SK-N-DZ (cell line): ENCODE measurements at regions not wholly inside any gene's neighbourhood (a gene's known extent, or its start where the extent isn't known, plus 50 kb on each side); places are given as distances from the start of the nearest gene placed in this dataset.
"Not testable (repeated sequence)": the region's sequence is repeated elsewhere in the genome, so short reads cannot be mapped to it uniquely, and the experiment has no call there.

ENCODE experiments used
- DNase-seq: peaks from one replicate; pipeline ENCODE4 v3.0.0-alpha.2; 2015; ENCODE audit warnings: low spot score

DNA sequence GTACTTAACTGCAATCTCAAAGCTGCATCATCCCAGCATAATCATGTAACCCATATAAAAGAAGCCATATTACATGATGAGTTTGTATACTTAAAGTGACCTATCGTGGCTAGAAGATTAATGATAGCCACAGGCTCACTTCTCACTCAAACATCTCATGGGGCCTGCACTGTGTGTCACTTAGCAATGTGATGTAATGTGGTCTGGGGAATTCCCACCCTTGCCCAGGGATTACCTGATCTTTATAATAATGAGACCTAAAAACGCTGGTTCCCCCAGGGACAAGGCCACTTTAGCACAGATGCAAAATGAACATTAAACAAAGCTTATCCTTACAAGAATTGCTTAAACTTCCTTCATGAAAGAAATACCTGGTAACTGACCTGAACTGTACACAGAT, 427.1 kb upstream of the CNTNAP5 start:
- no peak for DNase-seq

DNA sequence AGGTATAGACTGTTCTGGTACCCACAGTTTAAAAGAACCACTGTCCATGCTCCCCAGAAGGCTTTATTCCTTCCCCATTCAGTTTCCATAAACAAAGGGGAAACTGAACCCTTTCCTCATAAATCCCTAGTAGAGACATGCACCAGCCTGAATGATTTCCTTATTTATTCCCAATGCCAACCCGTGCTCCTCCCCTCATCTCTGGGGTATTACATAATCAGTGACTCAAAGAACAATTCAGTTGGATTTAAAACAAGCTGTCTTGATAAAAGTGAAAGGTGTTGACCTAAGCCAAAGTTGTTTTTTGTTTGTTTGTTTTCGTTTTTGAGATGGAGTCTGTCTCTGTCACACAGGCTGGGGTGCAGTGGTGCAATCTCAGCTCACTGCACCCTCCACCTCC, 418.5 kb upstream of the CNTNAP5 start:
- no peak for DNase-seq

DNA sequence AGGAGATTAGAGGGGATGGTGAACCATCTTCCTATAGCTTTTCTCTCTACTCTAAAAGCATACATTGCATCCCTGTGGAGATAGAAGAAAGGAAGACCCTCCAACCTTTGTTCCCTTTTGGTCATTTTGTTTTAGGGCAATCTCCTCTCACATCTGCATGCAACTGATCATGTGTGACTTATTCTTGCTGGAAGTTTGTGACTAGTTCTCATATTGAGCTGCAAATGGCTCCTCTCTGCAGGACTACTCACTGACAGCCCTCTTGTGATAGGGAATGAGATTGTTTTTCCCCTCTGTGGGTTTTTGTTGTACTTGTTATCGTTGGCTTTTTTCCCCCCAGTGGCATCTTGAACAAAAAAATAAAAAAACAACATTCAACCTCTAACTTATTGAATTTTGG, 416.0 kb upstream of the CNTNAP5 start:
- no peak for DNase-seq

DNA sequence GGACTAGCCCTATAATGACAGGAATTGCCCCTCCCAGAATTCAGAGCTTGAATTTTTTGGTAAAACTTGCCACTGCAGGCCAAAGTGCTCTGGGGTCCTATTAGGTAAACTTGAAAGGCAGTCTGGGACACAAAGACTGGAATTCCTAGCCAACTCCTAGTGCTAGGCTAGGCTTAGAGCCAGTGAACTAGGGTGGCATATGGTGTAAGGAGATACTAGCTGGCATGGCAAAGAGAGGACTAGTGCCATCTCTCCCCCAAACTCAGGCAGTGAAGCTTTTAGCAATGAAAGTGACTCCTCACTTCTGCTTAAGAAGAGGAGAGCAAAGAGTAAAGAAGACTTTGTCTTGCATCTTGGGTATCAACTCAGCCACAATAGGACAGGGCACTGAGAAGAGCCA, 410.5 kb upstream of the CNTNAP5 start:
- no peak for DNase-seq

DNA sequence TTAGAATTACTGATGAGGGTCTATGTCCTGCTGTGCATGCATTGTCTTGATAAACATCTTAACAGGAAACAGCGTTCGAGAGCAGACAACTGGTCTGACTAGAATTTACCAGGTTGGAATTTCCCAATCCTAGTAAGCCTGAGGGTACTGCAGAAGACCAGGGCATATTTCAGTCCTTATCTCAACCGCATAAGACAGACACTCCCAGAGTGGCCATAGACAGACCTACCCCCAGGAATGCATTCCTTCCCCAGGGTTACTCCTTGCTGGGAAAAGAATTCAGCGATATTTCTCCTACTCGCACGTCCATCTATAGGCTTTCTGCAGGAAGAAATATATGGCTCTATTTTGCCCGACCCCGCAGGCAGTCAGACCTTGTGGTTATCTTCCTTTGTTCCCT, 406.4 kb upstream of the CNTNAP5 start:
- not testable (repeated sequence) for DNase-seq

DNA sequence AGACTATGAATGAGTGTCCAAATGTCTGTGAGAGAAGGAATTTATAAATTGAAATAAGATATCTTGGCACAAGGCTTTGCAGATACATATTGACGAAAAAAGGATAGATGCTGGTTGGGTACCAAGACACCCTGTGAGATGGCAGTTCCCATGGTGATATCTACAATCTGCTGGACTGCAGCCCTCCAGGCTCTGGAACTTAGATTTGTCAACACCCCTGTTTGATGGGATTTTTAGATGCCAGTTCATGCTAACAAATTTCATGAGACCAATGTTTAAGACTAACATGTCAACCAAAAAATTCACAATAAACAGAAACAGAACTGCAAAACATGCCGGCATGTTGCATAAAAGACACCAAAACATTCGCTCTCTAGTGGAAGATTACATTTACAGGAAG, 400.3 kb upstream of the CNTNAP5 start:
- no peak for DNase-seq

DNA sequence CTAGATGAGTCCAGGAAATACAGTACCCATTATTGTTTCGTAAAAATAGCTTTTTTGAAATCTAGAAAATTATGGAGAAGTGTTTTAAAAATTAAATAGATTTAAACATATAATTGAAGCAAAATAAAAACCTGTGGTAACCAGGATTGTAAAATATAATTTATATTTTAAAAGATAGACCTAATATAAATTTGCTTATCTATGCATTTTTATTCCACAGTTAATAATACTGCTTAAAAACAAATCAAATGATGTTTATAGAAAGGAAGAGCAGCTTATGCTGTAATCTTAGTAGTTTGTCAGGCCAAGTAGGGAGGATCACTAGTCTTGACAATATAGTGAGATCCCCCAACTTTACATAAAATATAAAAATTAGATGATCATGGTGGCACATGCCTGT, 388.9 kb upstream of the CNTNAP5 start:
- DNase-seq, result no peak

DNA sequence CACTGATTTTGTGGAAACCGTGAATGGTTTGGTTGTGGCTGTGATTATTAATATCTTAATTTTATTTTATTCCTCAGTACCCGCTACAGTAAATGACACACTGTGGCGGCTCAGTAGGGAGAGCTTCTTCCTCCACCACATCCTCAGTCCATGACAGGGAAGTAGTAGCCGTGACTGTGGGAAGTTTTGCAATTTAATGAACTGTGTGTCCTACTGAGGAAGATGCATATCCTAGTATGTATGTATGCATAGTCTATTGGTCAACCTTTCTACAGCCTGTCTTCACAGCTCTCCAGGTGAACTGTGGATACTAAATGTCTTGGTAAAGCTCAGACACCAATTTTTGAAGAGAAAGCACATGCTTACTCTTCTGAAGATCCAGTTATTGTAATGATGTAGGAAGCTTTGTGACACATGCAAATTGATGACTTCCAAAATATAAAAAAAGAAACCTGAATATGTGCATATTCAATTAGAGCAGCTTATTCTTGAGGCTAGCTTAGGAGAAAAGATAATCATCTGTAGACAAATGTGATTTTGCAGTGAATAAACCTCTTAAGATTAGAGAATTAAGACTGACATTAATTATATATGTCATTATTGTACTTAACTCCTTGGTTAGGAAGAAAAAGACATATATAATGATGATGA, 384.3 kb upstream of the CNTNAP5 start:
- DNase-seq, result no peak

DNA sequence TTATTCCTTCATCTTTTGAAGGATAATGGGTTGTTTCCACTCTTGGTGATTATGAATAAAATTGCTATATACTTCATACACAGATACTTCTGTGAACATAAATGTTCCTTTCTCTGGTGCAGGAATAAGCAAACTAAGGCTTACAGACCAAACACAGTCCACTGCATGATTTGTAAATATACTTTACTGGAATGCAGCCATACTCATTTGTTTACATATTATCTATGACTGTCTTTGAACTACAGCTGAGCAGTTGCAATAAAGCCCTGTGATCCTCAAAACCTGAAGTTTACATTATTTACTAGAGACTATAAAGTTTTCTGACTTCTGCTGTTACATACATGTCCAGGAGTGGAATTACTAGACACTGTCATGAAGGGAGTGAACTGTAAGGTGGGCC, 381.0 kb upstream of the CNTNAP5 start:
- no peak for DNase-seq

DNA sequence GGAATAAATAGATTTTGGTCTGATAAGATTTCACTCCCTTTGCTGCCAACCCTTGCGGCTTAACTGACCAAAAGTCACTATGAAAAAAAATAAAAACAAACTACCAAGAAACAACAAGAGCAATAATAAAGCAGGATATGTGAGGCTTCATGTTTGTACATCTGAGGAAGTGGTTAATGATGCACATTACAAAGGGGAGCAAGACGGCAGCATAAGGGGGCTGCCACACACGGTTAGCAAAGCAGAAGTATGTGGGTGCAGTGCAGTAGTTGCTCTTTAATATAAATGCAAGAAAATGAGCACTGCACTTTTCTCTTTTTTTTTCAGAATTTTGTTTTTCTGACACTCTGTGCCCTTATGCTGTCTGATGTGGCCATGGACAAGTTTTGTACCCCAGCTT, 377.1 kb upstream of the CNTNAP5 start:
- no peak for DNase-seq

DNA sequence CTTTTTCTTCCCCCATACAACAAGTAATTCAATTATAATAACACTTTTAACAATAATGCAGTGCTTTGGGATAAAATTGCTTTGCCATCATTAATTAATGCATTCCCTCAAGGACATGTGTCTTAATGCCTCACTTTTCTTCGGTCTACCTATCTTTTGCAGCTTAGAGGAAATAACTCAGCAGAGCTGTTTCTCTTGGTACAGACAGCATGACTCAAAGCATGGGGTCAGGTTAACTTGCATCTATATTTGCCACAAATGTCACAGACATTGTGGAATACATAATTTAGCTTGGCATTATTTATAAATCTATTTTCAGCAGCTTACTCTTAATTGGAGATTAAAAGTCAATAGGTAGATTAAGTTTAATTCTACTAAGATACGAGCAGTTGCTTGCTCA, 376.1 kb upstream of the CNTNAP5 start:
- no peak for DNase-seq

DNA sequence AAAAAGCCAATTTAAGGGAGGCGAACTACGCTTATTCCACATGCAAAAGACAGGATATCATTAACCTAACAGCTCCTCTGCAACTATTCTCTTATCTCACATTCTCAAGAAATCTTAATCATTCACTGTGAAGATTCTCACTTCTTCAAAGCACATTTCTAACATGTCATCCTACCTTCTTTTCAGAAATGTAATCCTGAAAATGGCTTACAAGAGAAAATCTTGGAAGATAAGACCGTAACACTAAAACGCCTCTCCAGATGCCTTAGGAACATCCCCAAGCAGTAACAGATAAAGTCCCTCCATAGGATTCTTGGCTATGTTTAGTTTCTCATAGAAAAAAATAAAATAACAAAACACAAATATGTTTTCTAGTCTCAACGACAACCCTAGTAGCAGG, 373.9 kb upstream of the CNTNAP5 start:
- DNase-seq, result no peak

DNA sequence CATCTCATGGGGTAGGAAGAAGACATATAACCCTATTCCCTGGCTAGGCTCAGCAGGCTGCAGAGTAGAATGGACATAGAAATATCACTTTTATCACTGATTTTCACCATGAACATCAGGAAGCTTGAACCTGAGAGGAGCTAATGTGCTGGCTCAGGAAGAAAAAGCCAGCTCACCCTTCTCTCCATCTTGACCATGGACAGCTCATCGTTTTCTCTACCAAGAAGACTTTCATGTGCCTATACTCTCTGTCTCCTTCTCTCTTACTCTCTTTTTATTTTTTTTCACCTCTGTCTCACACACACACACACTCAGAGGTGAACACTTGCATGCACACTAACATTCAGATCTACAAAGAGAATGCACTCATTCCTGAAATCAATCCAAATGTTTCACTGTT, 372.8 kb upstream of the CNTNAP5 start:
- no peak for DNase-seq

DNA sequence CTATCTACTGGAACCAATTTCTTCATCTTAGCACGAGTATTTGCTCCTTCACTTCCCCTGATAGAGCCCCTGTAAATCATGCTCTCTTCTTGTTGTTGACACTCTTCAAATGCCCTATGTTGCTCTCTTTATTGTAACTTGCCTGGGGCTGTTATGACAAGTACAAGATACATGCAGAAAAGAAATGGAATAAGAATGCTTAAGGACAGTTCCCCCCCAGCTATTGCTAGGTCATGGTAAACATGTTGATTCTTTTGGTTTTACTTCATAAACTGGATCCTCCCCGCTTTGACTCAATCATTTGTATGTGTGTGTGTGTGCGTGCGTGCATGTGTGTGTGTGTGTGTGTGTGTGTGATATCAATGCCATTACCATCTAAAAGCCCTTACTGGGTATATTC, 368.5 kb upstream of the CNTNAP5 start:
- no peak for DNase-seq

DNA sequence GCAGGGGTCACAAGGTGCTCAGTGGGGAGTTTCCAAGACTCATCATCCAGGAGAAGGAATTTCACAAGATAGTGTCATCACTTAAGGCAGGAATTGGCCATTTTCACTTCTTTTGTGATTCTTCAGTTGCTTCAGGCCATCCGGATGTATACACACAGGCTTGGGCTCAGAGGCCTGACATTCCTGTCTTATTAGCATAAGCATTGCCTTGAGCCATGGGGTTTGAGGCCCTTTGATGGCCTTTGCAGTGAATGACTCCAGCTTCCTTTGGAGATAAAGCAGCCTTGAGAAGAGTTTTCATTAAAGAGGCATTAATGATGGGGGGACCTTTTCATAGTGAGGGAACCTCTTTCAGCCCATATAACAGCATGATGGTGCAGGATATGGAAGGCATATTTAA, 366.0 kb upstream of the CNTNAP5 start:
- no peak for DNase-seq

DNA sequence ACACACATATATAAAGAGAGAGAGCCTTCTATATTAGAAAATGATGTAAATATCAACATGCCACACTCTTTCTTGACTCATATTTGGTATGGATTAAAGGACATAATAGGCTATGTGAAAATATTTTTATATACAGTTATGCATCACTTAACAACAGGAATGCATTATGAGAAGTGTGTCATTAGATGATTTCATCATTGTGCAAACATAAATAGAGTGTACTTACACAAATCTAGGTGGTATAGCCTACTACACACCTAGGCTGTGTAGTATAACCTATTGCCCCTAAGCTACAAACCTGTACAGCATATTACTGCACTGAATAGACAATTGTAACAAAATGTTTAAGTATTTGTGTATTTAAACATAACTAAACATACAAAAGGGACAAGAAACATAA, 354.8 kb upstream of the CNTNAP5 start:
- no peak for DNase-seq

DNA sequence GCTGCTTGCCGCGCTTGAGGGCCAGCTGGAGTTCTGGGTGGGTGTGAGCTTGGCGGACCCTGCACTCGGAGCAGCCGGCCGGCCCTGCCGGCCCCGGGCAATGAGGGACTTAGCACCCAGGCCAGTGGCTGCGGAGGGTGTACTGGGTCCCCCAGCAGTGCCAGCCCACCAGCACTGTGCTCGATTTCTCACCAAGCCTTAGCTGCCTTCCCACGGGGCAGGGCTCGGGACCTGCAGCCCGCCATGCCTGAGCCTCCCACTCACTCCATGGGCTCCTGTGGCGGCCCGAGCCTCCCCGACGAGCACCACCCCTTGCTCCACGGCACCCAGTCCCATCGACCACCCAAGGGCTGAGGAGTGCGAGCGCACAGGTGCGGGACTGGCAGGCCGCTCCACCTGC, 341.3 kb upstream of the CNTNAP5 start:
- DNase-seq, result not testable (repeated sequence)

DNA sequence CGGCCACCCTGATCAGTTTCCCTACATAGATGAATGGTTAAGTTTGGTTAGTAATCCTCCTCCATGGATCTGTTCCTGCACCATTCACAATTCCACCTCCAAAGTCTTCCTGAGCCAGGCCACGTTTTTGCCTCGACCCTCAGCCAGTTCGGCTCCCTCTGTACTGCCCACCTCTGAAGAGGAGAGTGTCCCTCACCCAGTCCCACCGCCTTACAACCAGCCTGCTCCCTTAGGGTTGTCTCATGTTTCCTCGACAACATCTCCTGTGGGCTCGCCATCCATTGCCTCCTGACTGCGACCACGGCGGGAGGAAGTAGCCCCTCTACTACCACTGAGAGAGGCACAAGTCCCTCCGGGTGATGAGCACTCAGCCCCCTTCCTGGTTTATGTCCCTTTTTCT, 338.0 kb upstream of the CNTNAP5 start:
- DNase-seq, result no peak

DNA sequence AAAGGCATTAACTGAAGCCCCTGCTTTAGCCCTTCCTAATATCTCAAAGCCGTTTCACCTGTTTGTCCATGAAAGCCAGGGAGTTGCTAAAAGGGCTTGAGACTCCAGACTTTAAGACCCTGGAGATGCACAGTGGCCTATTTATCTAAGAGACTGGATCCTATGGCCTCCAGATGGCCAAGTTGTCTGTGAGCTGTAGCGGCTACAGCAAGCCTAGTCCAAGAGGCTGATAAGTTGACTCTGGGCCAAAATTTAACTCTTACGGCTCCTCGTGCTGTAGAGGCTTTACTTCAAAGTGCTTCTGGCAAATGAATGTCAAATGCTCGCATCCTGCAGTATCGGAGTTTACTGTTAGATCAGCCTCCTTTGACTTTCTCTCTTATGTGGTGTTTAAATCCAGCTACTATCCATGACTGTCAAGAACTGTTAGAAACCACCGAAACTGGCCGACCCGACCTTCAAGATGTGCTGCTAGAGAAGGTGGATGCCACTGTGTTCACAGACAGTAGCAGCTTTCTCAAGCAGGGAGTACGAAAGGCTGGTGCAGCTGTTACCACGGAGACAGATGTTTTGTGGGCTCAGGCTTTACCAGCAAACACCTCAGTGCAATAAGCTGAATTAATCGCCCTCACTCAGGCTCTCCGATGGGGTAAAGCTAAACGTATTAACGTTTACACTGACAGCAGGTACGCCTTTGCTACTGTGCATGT, 336.7 kb upstream of the CNTNAP5 start:
- DNase-seq, result no peak

DNA sequence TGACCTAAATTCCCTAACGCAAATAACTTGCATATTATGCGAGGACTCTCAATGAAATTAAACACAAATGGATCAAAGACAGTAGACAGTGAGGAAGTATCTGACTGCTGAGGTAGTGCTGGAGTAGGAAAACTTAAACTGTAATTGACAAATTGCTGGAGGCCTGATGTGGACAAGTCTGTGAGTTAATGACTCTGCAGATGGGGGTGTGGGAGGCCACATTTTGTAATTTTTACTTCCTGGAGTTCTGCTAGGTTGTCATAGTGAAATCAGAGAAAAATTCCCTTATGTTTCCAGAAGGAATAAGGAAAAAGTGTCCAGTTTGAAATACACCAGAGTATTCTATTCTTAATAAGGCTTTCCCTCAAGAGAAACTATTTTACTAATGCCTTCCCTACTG, 333.0 kb upstream of the CNTNAP5 start:
- no peak for DNase-seq

DNA sequence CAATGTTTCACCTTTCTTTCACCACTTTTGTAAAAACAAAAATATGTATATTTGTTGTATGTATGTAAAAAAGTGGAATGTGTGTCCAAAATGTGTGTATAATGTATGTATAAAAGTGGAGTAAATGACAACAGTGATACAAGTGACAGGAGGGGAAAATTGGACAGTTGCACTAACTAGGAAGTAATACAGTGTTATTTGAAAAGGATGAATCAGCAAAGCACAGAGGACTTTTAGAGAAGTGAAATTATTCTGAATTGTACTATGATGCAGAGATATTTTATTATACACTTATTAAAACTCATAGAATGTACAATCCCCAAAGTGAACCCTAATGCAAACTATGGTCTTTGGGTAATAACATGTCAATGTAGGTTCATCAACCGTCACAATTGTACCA, 331.3 kb upstream of the CNTNAP5 start:
- DNase-seq, result no peak

DNA sequence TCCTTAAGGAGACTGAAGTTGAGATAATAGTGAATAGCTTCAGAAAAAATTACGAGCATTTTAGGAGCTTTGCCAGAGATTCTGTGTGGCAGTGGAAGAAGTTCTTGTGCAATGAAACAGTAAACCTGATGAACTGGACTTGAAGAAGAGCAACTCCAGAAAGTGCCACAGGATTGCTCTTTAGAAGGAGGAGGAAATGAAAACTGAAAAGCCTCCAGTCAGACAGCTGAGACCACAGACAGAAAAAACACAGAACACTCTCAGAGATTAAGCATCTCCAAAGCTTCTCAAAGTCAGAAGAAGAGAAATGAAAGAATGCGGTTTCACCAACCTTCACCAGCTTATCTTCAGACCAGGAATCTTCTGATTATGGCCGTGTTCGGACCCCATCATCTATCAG, 329.7 kb upstream of the CNTNAP5 start:
- DNase-seq, result no peak

DNA sequence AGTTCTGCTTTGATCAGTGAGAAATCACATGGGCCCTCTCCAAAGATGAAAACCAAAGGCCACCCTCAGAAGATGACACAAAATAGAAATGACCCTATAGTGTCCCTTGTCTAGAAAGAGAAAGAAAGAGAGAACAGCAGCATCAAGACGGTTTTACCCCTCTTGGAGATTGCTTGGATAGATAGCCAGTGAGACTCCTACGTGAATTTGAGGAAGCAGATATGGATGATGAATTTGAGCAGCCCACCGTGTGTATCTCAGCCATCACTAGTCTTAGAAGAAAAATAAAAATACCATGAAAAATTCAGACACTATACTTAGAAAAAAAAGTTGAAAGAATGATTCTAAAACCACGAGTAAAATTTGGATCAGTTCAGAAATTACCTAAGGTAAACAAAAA, 329.1 kb upstream of the CNTNAP5 start:
- DNase-seq, result no peak
